Smooth muscle cell (in vitro differentiated cells): ENCODE measurements at regions not wholly inside any gene's neighbourhood (a gene's known extent, or its start where the extent isn't known, plus 50 kb on each side); places are given as distances from the start of the nearest gene placed in this dataset.
A peak's percentile ranks its signal among the peaks of the same experiment; 100 is the strongest.

Experiments
- DNase-seq: peaks from one replicate; lab custom pipeline; 2025; ENCODE audit not compliant: unreplicated experiment; lab: John Stamatoyannopoulos, UW
- H2AFZ ChIP-seq: fragments of 200-600 bp; sonication (generic); 2 replicates; pipeline ENCODE4 v1.6.0; 2016; ENCODE audit warnings: antibody characterized with exemption, low read depth, mild to moderate bottlenecking
- H3F3A ChIP-seq: fragments of 200-600 bp; sonication (generic); 2 replicates; pipeline ENCODE4 v1.6.0; 2017; ENCODE audit warnings: antibody characterized with exemption, low read depth
- H3K27ac ChIP-seq: fragments of 200-600 bp; sonication (generic); 2 replicates; pipeline ENCODE4 v1.5.1; 2016; ENCODE audit warnings: low read depth, mild to moderate bottlenecking
- H3K27me3 ChIP-seq: fragments of 200-600 bp; sonication (generic); 2 replicates; pipeline ENCODE4 v1.6.1; 2016; ENCODE audit warnings: low read depth, mild to moderate bottlenecking
- H3K36me3 ChIP-seq: fragments of 200-600 bp; sonication (generic); 2 replicates; pipeline ENCODE4 v1.5.1; 2016; ENCODE audit warnings: low read depth
- H3K4me1 ChIP-seq: fragments of 200-600 bp; sonication (generic); 2 replicates; pipeline ENCODE4 v1.5.1; 2016; ENCODE audit warnings: low read depth
- H3K4me2 ChIP-seq: fragments of 200-600 bp; sonication (generic); 2 replicates; pipeline ENCODE4 v1.6.0; 2016; ENCODE audit warnings: mild to moderate bottlenecking
- H3K4me3 ChIP-seq: fragments of 200-600 bp; sonication (generic); 2 replicates; pipeline ENCODE4 v1.5.1; 2016; ENCODE audit warnings: mild to moderate bottlenecking
- H3K79me2 ChIP-seq: fragments of 200-600 bp; sonication (generic); 2 replicates; pipeline ENCODE4 v1.6.0; 2016; ENCODE audit warnings: low read depth, mild to moderate bottlenecking
- H3K9ac ChIP-seq: fragments of 200-600 bp; sonication (generic); 2 replicates; pipeline ENCODE4 v1.6.0; 2016; ENCODE audit warnings: low read depth
- H3K9me3 ChIP-seq: fragments of 200-600 bp; sonication (generic); replicated peaks from 2 replicates; pipeline ENCODE4 v1.5.1; 2016; ENCODE audit warnings: low read depth
- H4K20me1 ChIP-seq: fragments of 200-600 bp; sonication (generic); 2 replicates; pipeline ENCODE4 v1.6.0; 2016; ENCODE audit warnings: low read depth
- WGBS: methylation state at CpG from one replicate; pipeline ENCODE4 v1.1.7; 2016; ENCODE audit warnings: low lambda C conversion rate; 5-methylcytosine and 5-hydroxymethylcytosine counted together
- TF ChIP-seq, protein P1 (sequence below): fragments of 200-600 bp; sonication (generic); IDR thresholded peaks from 2 replicates; pipeline ENCODE4 v1.5.1; 2017; ENCODE audit warnings: borderline replicate concordance, mild to moderate bottlenecking, antibody characterized with exemption; ENCODE audit not compliant: insufficient read depth, poor library complexity, severe bottlenecking

DNA sequence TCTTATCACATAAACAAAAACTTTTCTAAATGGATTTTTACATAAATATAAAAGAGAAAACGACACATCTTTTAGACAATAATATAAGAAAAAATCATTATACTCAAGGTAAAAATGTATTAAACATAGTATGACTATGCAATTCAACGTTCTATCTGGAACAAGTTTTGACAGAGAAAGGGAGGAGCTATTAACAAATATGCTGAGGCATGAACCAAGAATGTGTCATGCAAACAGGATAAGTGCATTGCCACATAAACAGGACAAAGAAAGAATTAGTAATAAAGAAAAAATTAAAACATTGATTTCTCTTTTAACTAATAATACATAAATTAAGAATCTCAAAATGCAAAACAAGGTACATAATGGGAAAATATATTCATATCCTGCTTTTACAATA is 1353.4 kb upstream of the GJE1 start:
- H3K4me2 ChIP-seq = no peak overlapping the region
- no peaks in the 10 kb centered on the region for H3K9me3 ChIP-seq
- no peaks in the 10 kb centered on the region for H3F3A ChIP-seq
- TF ChIP-seq, protein P1, sequence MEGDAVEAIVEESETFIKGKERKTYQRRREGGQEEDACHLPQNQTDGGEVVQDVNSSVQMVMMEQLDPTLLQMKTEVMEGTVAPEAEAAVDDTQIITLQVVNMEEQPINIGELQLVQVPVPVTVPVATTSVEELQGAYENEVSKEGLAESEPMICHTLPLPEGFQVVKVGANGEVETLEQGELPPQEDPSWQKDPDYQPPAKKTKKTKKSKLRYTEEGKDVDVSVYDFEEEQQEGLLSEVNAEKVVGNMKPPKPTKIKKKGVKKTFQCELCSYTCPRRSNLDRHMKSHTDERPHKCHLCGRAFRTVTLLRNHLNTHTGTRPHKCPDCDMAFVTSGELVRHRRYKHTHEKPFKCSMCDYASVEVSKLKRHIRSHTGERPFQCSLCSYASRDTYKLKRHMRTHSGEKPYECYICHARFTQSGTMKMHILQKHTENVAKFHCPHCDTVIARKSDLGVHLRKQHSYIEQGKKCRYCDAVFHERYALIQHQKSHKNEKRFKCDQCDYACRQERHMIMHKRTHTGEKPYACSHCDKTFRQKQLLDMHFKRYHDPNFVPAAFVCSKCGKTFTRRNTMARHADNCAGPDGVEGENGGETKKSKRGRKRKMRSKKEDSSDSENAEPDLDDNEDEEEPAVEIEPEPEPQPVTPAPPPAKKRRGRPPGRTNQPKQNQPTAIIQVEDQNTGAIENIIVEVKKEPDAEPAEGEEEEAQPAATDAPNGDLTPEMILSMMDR = no peak
- no peaks in the 10 kb centered on the region for H3K36me3 ChIP-seq
- H3K79me2 ChIP-seq = no peaks in the 10 kb centered on the region
- 79% methylated on average over 2 of the region's 2 CpGs for WGBS
- H3K4me1 ChIP-seq = no peaks in the 10 kb centered on the region
- H3K4me3 ChIP-seq = no peak overlapping the region
- H3K27ac ChIP-seq = no peak overlapping the region
- DNase-seq = no peak
- no peak overlapping the region for H2AFZ ChIP-seq
- no peak overlapping the region for H3K9ac ChIP-seq
- no peaks in the 10 kb centered on the region for H3K27me3 ChIP-seq
- H4K20me1 ChIP-seq = no peaks in the 10 kb centered on the region

- Histone ChIP-seq H3K9ac (no peak overlapping the region), H2AFZ (no peak overlapping the region), H4K20me1 (no peaks in the 10 kb centered on the region), H3K27me3 (no peaks in the 10 kb centered on the region), H3K36me3 (no peaks in the 10 kb centered on the region), H3K27ac (no peak overlapping the region), H3K4me3 (no peak overlapping the region), H3F3A (no peaks in the 10 kb centered on the region), H3K4me2 (no peak overlapping the region), H3K4me1 (no peaks in the 10 kb centered on the region), H3K79me2 (no peaks in the 10 kb centered on the region), H3K9me3 (no peaks in the 10 kb centered on the region)
- TF ChIP-seq, protein P1 = no peak
- no peak for DNase-seq
- WGBS = 90% methylated on average over 4 of the region's 4 CpGs
Measured at GRCh38 chr6:140777780-140778179, 1354.9 kb upstream of the GJE1 start.

DNA sequence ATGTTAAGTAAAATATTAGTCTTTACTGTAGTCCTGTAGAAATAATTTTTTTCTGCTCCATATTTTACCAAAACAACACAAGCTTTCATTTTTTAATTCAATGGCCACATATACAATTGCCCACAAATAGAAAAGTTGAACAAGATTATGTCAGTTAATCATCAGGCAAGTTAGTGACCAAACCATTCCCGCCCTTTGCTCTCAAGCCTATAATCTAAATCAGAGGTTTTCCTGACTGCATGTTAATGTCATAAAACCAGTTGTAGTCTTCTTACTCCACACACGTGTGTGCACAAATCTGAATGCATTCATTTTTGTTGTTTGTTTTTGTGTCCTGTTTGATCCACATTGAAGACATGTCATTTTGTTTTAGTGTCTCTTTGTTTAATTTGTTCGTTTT is 1357.7 kb upstream of the GJE1 start:
- H3K27ac ChIP-seq = no peak overlapping the region
- H3K27me3 ChIP-seq = no peaks in the 10 kb centered on the region
- H3K4me2 ChIP-seq = no peak overlapping the region
- H2AFZ ChIP-seq = no peak overlapping the region
- H3K79me2 ChIP-seq = no peaks in the 10 kb centered on the region
- TF ChIP-seq, protein P1 = no peak
- DNase-seq = no peak
- no peaks in the 10 kb centered on the region for H3F3A ChIP-seq
- H3K9ac ChIP-seq = no peak overlapping the region
- H3K4me3 ChIP-seq = no peak overlapping the region
- 76% methylated on average over 3 of the region's 3 CpGs for WGBS
- H3K4me1 ChIP-seq = no peaks in the 10 kb centered on the region
- no peaks in the 10 kb centered on the region for H4K20me1 ChIP-seq
- H3K36me3 ChIP-seq = no peaks in the 10 kb centered on the region
- H3K9me3 ChIP-seq = no peaks in the 10 kb centered on the region

GRCh38 chr6:140774080-140774505 is 1358.6 kb upstream of the GJE1 start:
- no peak overlapping the region for H3K4me3 ChIP-seq
- DNase-seq = no peak
- no peak overlapping the region for H3K9ac ChIP-seq
- WGBS = 6% methylated on average over 3 of the region's 3 CpGs
- no peaks in the 10 kb centered on the region for H3K79me2 ChIP-seq
- H3K9me3 ChIP-seq = no peaks in the 10 kb centered on the region
- H3F3A ChIP-seq = no peaks in the 10 kb centered on the region
- H3K4me2 ChIP-seq = peak overlapping the region; percentile 73
- H3K36me3 ChIP-seq = no peaks in the 10 kb centered on the region
- peak overlapping the region; percentile 45 for H3K27ac ChIP-seq
- TF ChIP-seq, protein P1 = no peak
- no peaks in the 10 kb centered on the region for H4K20me1 ChIP-seq
- H2AFZ ChIP-seq = peak overlapping the region; percentile 49
- no peaks in the 10 kb centered on the region for H3K27me3 ChIP-seq
- no peaks in the 10 kb centered on the region for H3K4me1 ChIP-seq
